GM23338 (cell line): ENCODE measurements at regions not wholly inside any gene's neighbourhood (a gene's known extent, or its start where the extent isn't known, plus 50 kb on each side); places are given as distances from the start of the nearest gene placed in this dataset.

Experiments used
- ATAC-seq: fragments of 200-7000 bp; cut with Tn5 transposase; 3 replicates; pipeline ENCODE4 v1.9.1; 2020
- DNase-seq: peaks from one replicate; pipeline ENCODE4 v3.0.0-alpha.2; 2015; ENCODE audit warnings: low spot score
- H2AFZ ChIP-seq: fragments of 200-600 bp; sonication (generic); 2 replicates; pipeline ENCODE4 v1.8.0; 2016; ENCODE audit warnings: antibody characterized with exemption, mild to moderate bottlenecking, moderate library complexity
- H3F3A ChIP-seq: fragments of 200-600 bp; sonication (generic); replicated peaks from 2 replicates; pipeline ENCODE4 v1.8.0; 2017; ENCODE audit warnings: antibody characterized with exemption, mixed run types, low read depth
- H3K27ac ChIP-seq: fragments of 200-600 bp; sonication (generic); 2 replicates; pipeline ENCODE4 v1.6.1; 2016; ENCODE audit warnings: low read depth
- H3K27me3 ChIP-seq: fragments of 200-600 bp; sonication (generic); 2 replicates; pipeline ENCODE4 v1.8.0; 2016; ENCODE audit warnings: mild to moderate bottlenecking, mixed run types, moderate library complexity; ENCODE audit not compliant: insufficient read depth
- H3K36me3 ChIP-seq: fragments of 200-600 bp; sonication (generic); 2 replicates; pipeline ENCODE4 v1.8.0; 2016; ENCODE audit warnings: mild to moderate bottlenecking; ENCODE audit not compliant: insufficient read depth
- H3K4me1 ChIP-seq: fragments of 200-600 bp; sonication (generic); 2 replicates; pipeline ENCODE4 v1.8.0; 2016; ENCODE audit warnings: mild to moderate bottlenecking, moderate library complexity; ENCODE audit not compliant: insufficient read depth
- H3K4me2 ChIP-seq: fragments of 200-600 bp; sonication (generic); 2 replicates; pipeline ENCODE4 v1.7.1; 2017; ENCODE audit warnings: mixed run types
- H3K4me3 ChIP-seq: fragments of 200-600 bp; sonication (generic); 2 replicates; pipeline ENCODE4 v1.6.1; 2016; ENCODE audit warnings: mixed run types
- H3K79me2 ChIP-seq: fragments of 200-600 bp; sonication (generic); replicated peaks from 2 replicates; pipeline ENCODE4 v1.8.0; 2017; ENCODE audit warnings: mild to moderate bottlenecking; ENCODE audit not compliant: insufficient read depth
- H3K9me2 ChIP-seq: fragments of 200-600 bp; sonication (generic); 2 replicates; pipeline ENCODE4 v1.8.0; 2017; ENCODE audit not compliant: insufficient read depth
- H4K20me1 ChIP-seq: fragments of 200-600 bp; sonication (generic); replicated peaks from 2 replicates; pipeline ENCODE4 v1.8.0; 2017; ENCODE audit warnings: mild to moderate bottlenecking; ENCODE audit not compliant: insufficient read depth
- H3K27ac Mint-ChIP-seq: 2 replicates; pipeline ENCODE4 v1.8.0; 2020; ENCODE audit warnings: inconsistent platforms, mild to moderate bottlenecking, moderate library complexity, mixed read lengths
- H3K27me3 Mint-ChIP-seq: 3 replicates; pipeline ENCODE4 v1.8.0; 2022; ENCODE audit warnings: low read depth, mild to moderate bottlenecking, moderate library complexity, mixed read lengths, inconsistent platforms; ENCODE audit not compliant: insufficient read depth, poor library complexity
- H3K36me3 Mint-ChIP-seq: 3 replicates; pipeline ENCODE4 v1.8.0; 2021; ENCODE audit warnings: low read depth, mild to moderate bottlenecking, inconsistent platforms, moderate library complexity, mixed read lengths
- H3K4me1 Mint-ChIP-seq: 3 replicates; pipeline ENCODE4 v1.8.0; 2020; ENCODE audit warnings: mild to moderate bottlenecking, inconsistent platforms, mixed read lengths
- H3K4me3 Mint-ChIP-seq: 3 replicates; pipeline ENCODE4 v1.8.0; 2021; ENCODE audit warnings: moderate library complexity, mild to moderate bottlenecking, inconsistent platforms, mixed read lengths
- H3K9me3 Mint-ChIP-seq: 3 replicates; pipeline ENCODE4 v1.8.0; 2020; ENCODE audit warnings: moderate library complexity, mild to moderate bottlenecking, inconsistent platforms, mixed read lengths
- CREB1 ChIP-seq: fragments of 250-450 bp; sonication (Bioruptor Pico); IDR thresholded peaks from 2 replicates; pipeline ENCODE4 v1.5.0; 2020; ENCODE audit warnings: low read depth, mild to moderate bottlenecking, moderate library complexity
- CTCF ChIP-seq, 2 experiments: fragments of 200-600 bp in 1 of 2; sonication (generic) in 1 of 2; conservative IDR thresholded peaks; 2 replicates each; pipeline versions ENCODE4 v1.5.1 to v1.6.1; 2016 to 2017; ENCODE audit warnings: antibody characterized with exemption in 2 of 2, low read depth in 2 of 2, mild to moderate bottlenecking in 2 of 2, moderate library complexity in 1 of 2
- ETS1 ChIP-seq: IDR thresholded peaks from 2 replicates; pipeline ENCODE4 v1.6.1; 2016; ENCODE audit warnings: antibody characterized with exemption
- EZH2 ChIP-seq: fragments of 200-600 bp; sonication (generic); IDR thresholded peaks from one replicate; pipeline ENCODE4 v1.8.0; 2017; ENCODE audit warnings: antibody characterized with exemption, mild to moderate bottlenecking, low read depth; ENCODE audit not compliant: unreplicated experiment
- EZH2phosphoT487 ChIP-seq: fragments of 200-600 bp; sonication (generic); IDR thresholded peaks from one replicate; pipeline ENCODE4 v1.8.1; 2018; ENCODE audit warnings: antibody characterized with exemption; ENCODE audit not compliant: unreplicated experiment
- JUNB ChIP-seq: IDR thresholded peaks from one replicate; pipeline ENCODE4 v1.6.1; 2016; ENCODE audit warnings: antibody characterized with exemption; ENCODE audit not compliant: unreplicated experiment
- NANOG ChIP-seq: IDR thresholded peaks from 2 replicates; pipeline ENCODE4 v1.6.1; 2016; ENCODE audit warnings: antibody characterized with exemption, borderline replicate concordance
- POLR2AphosphoS5 ChIP-seq: IDR thresholded peaks from 2 replicates; pipeline ENCODE4 v1.6.1; 2016; ENCODE audit warnings: antibody characterized with exemption, low read depth
- STAT1 ChIP-seq: IDR thresholded peaks from one replicate; pipeline ENCODE4 v1.6.1; 2016; ENCODE audit warnings: antibody characterized with exemption; ENCODE audit not compliant: unreplicated experiment
- ZNF114 ChIP-seq: fragments of 250-450 bp; sonication (Bioruptor Pico); IDR thresholded peaks from 2 replicates; pipeline ENCODE4 v1.5.0; 2020; ENCODE audit warnings: mild to moderate bottlenecking, moderate library complexity
- ZNF331 ChIP-seq: fragments of 250-450 bp; sonication (Bioruptor Pico); IDR thresholded peaks from 2 replicates; pipeline ENCODE4 v1.5.0; 2020; ENCODE audit warnings: low read depth, mild to moderate bottlenecking, moderate library complexity
- ZNF462 ChIP-seq: fragments of 250-450 bp; sonication (Bioruptor Pico); IDR thresholded peaks from 2 replicates; pipeline ENCODE4 v1.5.0; 2020; ENCODE audit warnings: mild to moderate bottlenecking, moderate library complexity

- TF ChIP-seq ETS1 (no peak), ZNF114 (CRISPR knock-in tag) (no peak), JUNB (no peak), EZH2 (no peak), CREB1 (no peak), ZNF331 (CRISPR knock-in tag) (no peak), NANOG (no peak), CTCF (conservative IDR thresholded peaks at IDR 0.05; ENCODE audit: low read depth in 2 of 2) (no peak)
Measured at GRCh38 chr7:47720141-47720906, 138.4 kb upstream of the TNS3 start (continued).

DNA sequence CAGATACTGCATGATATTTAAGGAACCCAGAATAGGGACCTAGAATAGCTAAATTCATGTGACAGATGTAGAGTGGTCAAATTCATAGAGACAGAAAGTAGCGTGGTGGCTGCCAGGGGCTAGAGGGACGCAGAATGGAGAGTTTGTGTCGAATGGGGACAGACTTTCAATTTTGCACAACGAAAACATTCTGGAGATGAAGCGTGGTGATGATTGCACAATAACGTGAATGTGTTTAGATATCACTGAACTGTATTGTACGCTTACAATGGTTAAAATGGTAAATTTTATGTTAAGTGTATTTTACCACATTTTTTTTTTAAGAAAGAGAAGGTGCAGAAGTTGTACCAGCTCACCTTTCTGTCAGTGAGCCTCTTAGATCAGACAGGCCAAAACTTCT lies 137.8 kb upstream of the TNS3 start:
- H3K27ac ChIP-seq: no peak overlapping the region
- H3F3A ChIP-seq: no peaks in the 10 kb centered on the region
- no peak overlapping the region for H3K4me3 ChIP-seq
- peaks cover 6% of the 10 kb centered on the region for H3K27me3 Mint-ChIP-seq
- no peak overlapping the region for H3K4me3 Mint-ChIP-seq
- H3K9me2 ChIP-seq: peaks cover 6% of the 10 kb centered on the region
- no peaks in the 10 kb centered on the region for H3K4me1 ChIP-seq
- H3K4me2 ChIP-seq: no peak overlapping the region
- no peak for TF ChIP-seq ZNF331 (CRISPR knock-in tag)
- no peak for TF ChIP-seq EZH2phosphoT487
- no peak for TF ChIP-seq CREB1
- TF ChIP-seq POLR2AphosphoS5: no peak
- no peak for TF ChIP-seq ETS1
- TF ChIP-seq NANOG: no peak
- no peak for TF ChIP-seq STAT1
- TF ChIP-seq ZNF462: no peak
- TF ChIP-seq CTCF (conservative IDR thresholded peaks at IDR 0.05; ENCODE audit: low read depth in 2 of 2): no peak
- DNase-seq: no peak
- H4K20me1 ChIP-seq: no peaks in the 10 kb centered on the region
- no peak overlapping the region for H3K27ac Mint-ChIP-seq
- no peak for ATAC-seq
- H3K36me3 ChIP-seq: no peaks in the 10 kb centered on the region
- no peak overlapping the region for H2AFZ ChIP-seq
- no peaks in the 10 kb centered on the region for H3K9me3 Mint-ChIP-seq
- H3K27me3 ChIP-seq: no peaks in the 10 kb centered on the region
- H3K36me3 Mint-ChIP-seq: no peaks in the 10 kb centered on the region; the same call in 2 of the 3 replicates
- peaks cover 6% of the 10 kb centered on the region; the same call in 2 of the 3 replicates for H3K4me1 Mint-ChIP-seq
- H3K79me2 ChIP-seq: no peaks in the 10 kb centered on the region
